Cardiac muscle cell (in vitro differentiated cells and primary cell): ENCODE measurements at regions not wholly inside any gene's neighbourhood (a gene's known extent, or its start where the extent isn't known, plus 50 kb on each side); places are given as distances from the start of the nearest gene placed in this dataset.
A peak's percentile ranks its signal among the peaks of the same experiment; 100 is the strongest.

Experiments used
- DNase-seq, 2 donors: peaks; one replicate each; pipeline versions ENCODE4 v3.0.0 to v3.0.0-alpha.2; 2010 to 2017; ENCODE audit warnings: low read depth in 1 of 2, low spot score in 1 of 2
- H3K27ac ChIP-seq: fragments of 200-600 bp; sonication (generic); 2 replicates; pipeline ENCODE4 v1.5.1; 2016
- H3K27me3 ChIP-seq: fragments of 200-600 bp; sonication (generic); 2 replicates; pipeline ENCODE4 v1.6.0; 2016; ENCODE audit warnings: control low read depth
- H3K36me3 ChIP-seq: fragments of 200-600 bp; sonication (generic); 2 replicates; pipeline ENCODE4 v1.5.1; 2016; ENCODE audit warnings: control low read depth
- H3K4me1 ChIP-seq: fragments of 200-600 bp; sonication (generic); 2 replicates; pipeline ENCODE4 v1.8.1; 2017; ENCODE audit warnings: low read depth, mild to moderate bottlenecking, mixed run types
- H3K4me3 ChIP-seq: fragments of 200-600 bp; sonication (generic); 2 replicates; pipeline ENCODE4 v1.5.1; 2016; ENCODE audit warnings: mild to moderate bottlenecking
- H3K9me3 ChIP-seq: fragments of 200-600 bp; sonication (generic); 2 replicates; pipeline ENCODE4 v1.5.1; 2017; ENCODE audit warnings: low read depth, mild to moderate bottlenecking, control low read depth
- CTCF ChIP-seq: IDR thresholded peaks from 2 replicates; pipeline ENCODE4 v1.5.1; 2012; ENCODE audit warnings: low read depth, mild to moderate bottlenecking, low read length

DNA sequence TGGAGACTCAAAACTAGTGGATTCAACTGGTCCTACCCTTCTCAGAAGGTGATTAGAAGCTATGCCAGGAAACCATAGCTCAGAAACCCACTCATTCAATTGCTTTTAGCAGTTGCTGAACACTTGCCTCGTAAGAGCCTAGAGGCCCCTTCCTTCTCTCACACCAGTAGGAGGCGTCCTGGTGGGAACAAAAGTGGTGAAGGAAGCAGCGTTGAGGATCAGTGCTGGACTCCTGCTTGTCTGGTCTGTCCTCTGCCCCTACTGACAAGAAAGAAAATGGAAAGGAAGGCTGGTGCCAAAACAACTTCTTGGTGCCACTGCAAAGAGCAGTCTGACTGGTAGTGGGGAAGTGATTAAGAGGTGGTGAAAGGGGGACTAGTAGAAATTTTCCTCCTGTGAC, 269.7 kb downstream of the LMO4 start:
- H3K9me3 ChIP-seq: no peaks in the 10 kb centered on the region
- no peaks in the 10 kb centered on the region for H3K36me3 ChIP-seq
- no peaks in the 10 kb centered on the region for H3K27me3 ChIP-seq
- no peak overlapping the region for H3K27ac ChIP-seq
- no peak overlapping the region for H3K4me3 ChIP-seq
- DNase-seq: peak in 1 of 2 donors; percentile 8
- peaks cover 3% of the 10 kb centered on the region for H3K4me1 ChIP-seq
- TF ChIP-seq CTCF: no peak

- Histone ChIP-seq H3K27ac (no peak overlapping the region), H3K4me3 (no peak overlapping the region), H3K9me3 (no peaks in the 10 kb centered on the region), H3K27me3 (no peaks in the 10 kb centered on the region), H3K36me3 (no peaks in the 10 kb centered on the region), H3K4me1 (peaks cover 3% of the 10 kb centered on the region)
- TF ChIP-seq CTCF: no peak
- DNase-seq: no peak
These were observed 270.9 kb downstream of the LMO4 start for GRCh38 chr1:87599569-87599968.

- H3K27me3 ChIP-seq: no peaks in the 10 kb centered on the region
- H3K4me3 ChIP-seq: no peak overlapping the region
- no peak for TF ChIP-seq CTCF
- H3K36me3 ChIP-seq: no peaks in the 10 kb centered on the region
- DNase-seq: no peak
- H3K4me1 ChIP-seq: no peaks in the 10 kb centered on the region
- H3K9me3 ChIP-seq: no peaks in the 10 kb centered on the region
- H3K27ac ChIP-seq: no peak overlapping the region
These were observed 271.6 kb downstream of the LMO4 start for GRCh38 chr1:87600055-87600850.

DNA sequence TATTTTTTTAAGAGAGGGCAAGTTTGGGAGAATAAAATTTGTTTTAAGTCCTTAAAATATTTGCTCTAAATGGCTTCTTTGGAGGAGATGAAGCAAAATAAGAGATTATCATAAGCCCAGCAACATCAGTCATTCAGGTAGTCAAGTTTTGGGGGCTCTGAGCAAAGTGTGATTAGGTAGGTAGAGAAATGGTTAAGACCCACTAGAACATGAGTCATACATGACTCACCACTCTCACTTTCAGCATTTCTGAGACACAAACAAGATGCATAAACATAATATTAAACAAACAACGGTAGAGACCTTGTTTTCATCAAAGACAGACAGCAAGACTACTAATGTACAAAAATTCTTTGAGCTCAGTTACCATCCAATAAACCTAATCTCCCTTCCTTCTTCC, 272.2 kb downstream of the LMO4 start:
- H3K4me3 ChIP-seq: no peak overlapping the region
- H3K27ac ChIP-seq: no peak overlapping the region
- H3K27me3 ChIP-seq: no peaks in the 10 kb centered on the region
- no peak for TF ChIP-seq CTCF
- no peaks in the 10 kb centered on the region for H3K36me3 ChIP-seq
- no peak for DNase-seq
- H3K4me1 ChIP-seq: no peaks in the 10 kb centered on the region
- no peaks in the 10 kb centered on the region for H3K9me3 ChIP-seq

- no peak for TF ChIP-seq CTCF
- H3K9me3 ChIP-seq: no peaks in the 10 kb centered on the region
- H3K4me3 ChIP-seq: no peak overlapping the region
- H3K27me3 ChIP-seq: no peaks in the 10 kb centered on the region
- H3K27ac ChIP-seq: no peak overlapping the region
- no peaks in the 10 kb centered on the region for H3K4me1 ChIP-seq
- H3K36me3 ChIP-seq: no peaks in the 10 kb centered on the region
- peak in 1 of 2 donors; percentile 6 for DNase-seq
These were observed 274.9 kb downstream of the LMO4 start for GRCh38 chr1:87603626-87604025.
